ENCODE measurements at regions not wholly inside any gene's neighbourhood (a gene's known extent, or its start where the extent isn't known, plus 50 kb on each side); places are given as distances from the start of the nearest gene placed in this dataset.

- TF ChIP-seq CTCF (IDR thresholded peaks at IDR 0.05) = no peak
- no peak for TF ChIP-seq POLR2AphosphoS5 (IDR thresholded peaks at IDR 0.05)
These were observed 625.3 kb upstream of the HS3ST1 start for GRCh38 chr4:12053966-12054365.
